ENCODE measurements at regions not wholly inside any gene's neighbourhood (a gene's known extent, or its start where the extent isn't known, plus 50 kb on each side); places are given as distances from the start of the nearest gene placed in this dataset.

GRCh38 chr18:56508370-56509036 lies 129.9 kb downstream of the TXNL1 start:
- no peak for TF ChIP-seq GATA2 (IDR thresholded peaks at IDR 0.05; ENCODE audit: low read depth, low read length)
- TF ChIP-seq GATA3 (IDR thresholded peaks at IDR 0.05; ENCODE audit: low read depth, low read length): no peak

Measured in SH-SY5Y (cell line).